Upper lobe of right lung (tissue), 1 donor: ENCODE measurements at regions not wholly inside any gene's neighbourhood (a gene's known extent, or its start where the extent isn't known, plus 50 kb on each side); places are given as distances from the start of the nearest gene placed in this dataset.

ENCODE experiments used
- ATAC-seq: fragments of 200-7000 bp; cut with Tn5 transposase; one replicate; pipeline ENCODE4 v1.9.1; 2020; ENCODE audit warnings: mild to moderate bottlenecking, moderate library complexity
- DNase-seq: peaks from one replicate; pipeline ENCODE4 v3.0.0-alpha.2; 2020
- H3K27ac ChIP-seq: fragments of 200-600 bp; one replicate; pipeline ENCODE4 v1.8.0; 2022
- H3K27me3 ChIP-seq: fragments of 200-600 bp; one replicate; pipeline ENCODE4 v1.8.0; 2022; ENCODE audit warnings: mild to moderate bottlenecking
- H3K36me3 ChIP-seq: fragments of 200-600 bp; one replicate; pipeline ENCODE4 v1.8.0; 2022
- H3K4me1 ChIP-seq: fragments of 200-600 bp; one replicate; pipeline ENCODE4 v1.8.0; 2022
- H3K4me3 ChIP-seq: fragments of 200-600 bp; one replicate; pipeline ENCODE4 v1.8.0; 2022; ENCODE audit warnings: mild to moderate bottlenecking
- H3K9me3 ChIP-seq: fragments of 200-600 bp; one replicate; pipeline ENCODE4 v1.8.0; 2022
- CTCF ChIP-seq: fragments of 200-600 bp; IDR thresholded peaks from one replicate; pipeline ENCODE4 v1.8.0; 2022; ENCODE audit warnings: antibody characterized with exemption
- intact Hi-C: fragments of 100-400 bp; cut with DNase I; formaldehyde crosslinking; loops from one replicate; pipeline ENCODE4 v1.11.0; 2022
- donor health status: DM: no; HTN: yes; CAD: no; lungs with severe emphysema.

GRCh38 chr7:17548014-17548653 lies 249.7 kb downstream of the AHR start:
- no peak for ATAC-seq
- no peak overlapping the region for H3K4me3 ChIP-seq
- intact Hi-C loops, result no loop called here
- no peaks in the 10 kb centered on the region for H3K36me3 ChIP-seq
- H3K27ac ChIP-seq, result no peak overlapping the region
- H3K9me3 ChIP-seq, result no peaks in the 10 kb centered on the region
- H3K4me1 ChIP-seq, result no peaks in the 10 kb centered on the region
- DNase-seq, result no peak
- H3K27me3 ChIP-seq, result no peaks in the 10 kb centered on the region
- TF ChIP-seq CTCF, result no peak

- no peaks in the 10 kb centered on the region for H3K36me3 ChIP-seq
- no peaks in the 10 kb centered on the region for H3K9me3 ChIP-seq
- no peak overlapping the region for H3K4me3 ChIP-seq
- no peak for TF ChIP-seq CTCF
- ATAC-seq (no peak), DNase-seq (no peak)
- no peak overlapping the region for H3K27ac ChIP-seq
- H3K27me3 ChIP-seq, result no peaks in the 10 kb centered on the region
- H3K4me1 ChIP-seq, result no peaks in the 10 kb centered on the region
- intact Hi-C loops, result no loop called here
Measured at GRCh38 chr7:17549406-17549805, 251.0 kb downstream of the AHR start.

- intact Hi-C loops, result no loop called here
- DNase-seq (no peak), ATAC-seq (no peak)
- no peaks in the 10 kb centered on the region for H3K9me3 ChIP-seq
- TF ChIP-seq CTCF, result no peak
- no peak overlapping the region for H3K4me3 ChIP-seq
- H3K36me3 ChIP-seq, result no peaks in the 10 kb centered on the region
- H3K27ac ChIP-seq, result no peak overlapping the region
- H3K27me3 ChIP-seq, result no peaks in the 10 kb centered on the region
- H3K4me1 ChIP-seq, result no peaks in the 10 kb centered on the region
Measured at GRCh38 chr7:17552373-17552772, 253.9 kb downstream of the AHR start.

- DNase-seq, result no peak
- intact Hi-C loops, result no loop called here
Measured at GRCh38 chr7:17552952-17553351, 254.5 kb downstream of the AHR start.

GRCh38 chr7:17554341-17555015 lies 256.0 kb downstream of the AHR start:
- Histone ChIP-seq H3K27ac (no peak overlapping the region), H3K36me3 (no peaks in the 10 kb centered on the region), H3K9me3 (no peaks in the 10 kb centered on the region), H3K4me3 (no peak overlapping the region), H3K4me1 (no peaks in the 10 kb centered on the region), H3K27me3 (no peaks in the 10 kb centered on the region)
- intact Hi-C loops, result no loop called here
- no peak for ATAC-seq
- no peak for DNase-seq
- TF ChIP-seq CTCF, result no peak

More at GRCh38 chr7:17552952-17553351, 254.5 kb downstream of the AHR start:
- H3K27me3 ChIP-seq, result no peaks in the 10 kb centered on the region
- no peak overlapping the region for H3K4me3 ChIP-seq
- H3K9me3 ChIP-seq, result no peaks in the 10 kb centered on the region
- no peaks in the 10 kb centered on the region for H3K4me1 ChIP-seq
- no peak overlapping the region for H3K27ac ChIP-seq
- no peaks in the 10 kb centered on the region for H3K36me3 ChIP-seq
- ATAC-seq, result no peak
- TF ChIP-seq CTCF, result no peak
